ENCODE measurements at regions not wholly inside any gene's neighbourhood (a gene's known extent, or its start where the extent isn't known, plus 50 kb on each side); places are given as distances from the start of the nearest gene placed in this dataset.

DNA sequence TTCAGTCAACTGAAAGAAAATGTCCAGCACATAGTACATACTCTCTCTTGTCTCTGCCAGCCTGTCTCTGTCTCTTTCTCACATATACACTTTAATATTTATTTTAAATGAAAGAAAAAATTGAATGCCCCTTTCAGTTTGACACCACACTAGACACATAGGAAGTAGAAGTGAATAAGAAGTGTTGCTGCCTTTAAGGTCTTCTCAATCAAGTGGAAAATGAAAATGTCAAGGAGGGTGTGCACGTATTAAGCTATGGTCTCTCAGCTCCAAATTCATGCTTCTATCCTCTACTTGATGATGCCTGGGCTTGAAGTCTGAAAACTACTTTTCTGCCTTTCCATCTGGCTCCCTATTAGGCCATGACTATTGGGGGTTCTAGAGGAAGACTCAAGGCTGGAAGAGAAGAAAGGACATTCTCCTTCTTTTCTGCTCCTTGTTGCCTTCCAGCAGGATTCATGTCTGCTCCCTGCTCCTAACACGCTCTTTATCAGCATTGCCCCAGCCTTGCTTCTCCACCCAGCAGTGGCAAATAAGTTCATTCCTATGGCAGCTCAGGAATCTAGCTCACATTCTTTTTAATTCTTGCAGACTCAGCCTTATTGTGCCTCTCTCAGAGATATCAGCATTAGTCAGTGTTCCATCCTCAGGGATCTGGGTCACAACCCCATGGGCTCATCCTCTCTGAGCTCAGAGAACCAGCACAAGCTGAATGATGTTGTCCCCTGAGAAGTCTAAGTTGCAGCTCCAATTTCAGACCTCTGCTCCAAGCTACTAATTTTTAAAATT is 609.1 kb upstream of the GRM7 start:
- intact Hi-C loops (cut with micrococcal nuclease), result no loop called here
- H3K27ac ChIP-seq (ENCODE audit: insufficient read depth, low read depth, low read length), result no peak overlapping the region
- H3K79me2 ChIP-seq (ENCODE audit: control insufficient read depth, insufficient read depth, low read length), result no peaks in the 10 kb centered on the region
- H3K9ac ChIP-seq (replicated peaks; ENCODE audit: extremely low read depth, insufficient read depth, low read length), result no peak overlapping the region
- H3K9me3 ChIP-seq (replicated peaks; ENCODE audit: control insufficient read depth, insufficient read depth, low read length), result peaks cover 1% of the 10 kb centered on the region
- BruUV-seq (replicated peaks), result no TSS peak
- dilution Hi-C loops (cut with MboI; ENCODE audit: extremely low pct_ligation_motif_present, low sequenced_read_pairs), result no loop called here
- no peak overlapping the region for H3K4me3 ChIP-seq (replicated peaks in 1 of 3; ENCODE audit: insufficient read depth in 1 of 3, low read depth in 1 of 3, low read length in 3 of 3)
- DNase-seq (ENCODE audit: low read depth, low spot score) (no peak), FAIRE-seq (no peak)
- H3K4me1 ChIP-seq (ENCODE audit: control insufficient read depth, extremely low read depth, insufficient read depth, low read length), result no peaks in the 10 kb centered on the region
- no peaks in the 10 kb centered on the region for H3K27me3 ChIP-seq (ENCODE audit: control insufficient read depth in 2 of 2, insufficient read depth in 2 of 2, low read length in 2 of 2)
- ChIA-PET CTCF (no interaction called here), POLR2A (no interaction called here)
- H3K36me3 ChIP-seq (ENCODE audit: control insufficient read depth in 2 of 2, extremely low read depth in 1 of 2, insufficient read depth in 2 of 2, low read length in 2 of 2), result no peaks in the 10 kb centered on the region
- H2AFZ ChIP-seq (ENCODE audit: low read depth, low read length), result no peak overlapping the region
- H4K20me1 ChIP-seq (replicated peaks; ENCODE audit: control insufficient read depth, extremely low read depth, insufficient read depth, low read length), result no peaks in the 10 kb centered on the region
- no peak overlapping the region for H3K4me2 ChIP-seq (ENCODE audit: insufficient read depth, low read length)
- no peaks in the 10 kb centered on the region for H3K9me1 ChIP-seq (replicated peaks; ENCODE audit: control insufficient read depth, extremely low read depth, insufficient read depth, low read length)
- TF ChIP-seq FOS (IDR thresholded peaks at IDR 0.05; ENCODE audit: borderline replicate concordance, insufficient read depth, low read length) (no peak), EZH2 (IDR thresholded peaks at IDR 0.05; ENCODE audit: borderline replicate concordance, low read depth, low read length, severe bottlenecking) (no peak), GATA2 (IDR thresholded peaks at IDR 0.05; ENCODE audit: insufficient read depth, insufficient read length, low read depth, low read length) (no peak), POLR2A (IDR thresholded peaks at IDR 0.05; ENCODE audit: low read depth, low read length) (no peak), POLR2AphosphoS5 (IDR thresholded peaks at IDR 0.05; ENCODE audit: insufficient read depth, low read depth, low read length) (no peak), MYC (IDR thresholded peaks at IDR 0.05; ENCODE audit: low read depth, low read length) (no peak)

- CTCF ChIA-PET, result no interaction called here
Observed at GRCh38 chr3:6254490-6254889, 606.4 kb upstream of the GRM7 start.

More at GRCh38 chr3:6254490-6254889, 606.4 kb upstream of the GRM7 start:
- no peaks in the 10 kb centered on the region for H3K9me1 ChIP-seq (replicated peaks; ENCODE audit: control insufficient read depth, extremely low read depth, insufficient read depth, low read length)
- no TSS peak for BruUV-seq (replicated peaks)
- no peak overlapping the region for H2AFZ ChIP-seq (ENCODE audit: low read depth, low read length)
- FAIRE-seq (no peak), DNase-seq (ENCODE audit: low read depth, low spot score) (no peak)
- H3K79me2 ChIP-seq (ENCODE audit: control insufficient read depth, insufficient read depth, low read length), result no peaks in the 10 kb centered on the region
- H3K9me3 ChIP-seq (replicated peaks; ENCODE audit: control insufficient read depth, insufficient read depth, low read length), result peaks cover 1% of the 10 kb centered on the region
- H4K20me1 ChIP-seq (replicated peaks; ENCODE audit: control insufficient read depth, extremely low read depth, insufficient read depth, low read length), result no peaks in the 10 kb centered on the region
- dilution Hi-C loops (cut with MboI; ENCODE audit: extremely low pct_ligation_motif_present, low sequenced_read_pairs), result no loop called here
- H3K27ac ChIP-seq (ENCODE audit: insufficient read depth, low read depth, low read length), result no peak overlapping the region
- no peaks in the 10 kb centered on the region for H3K4me1 ChIP-seq (ENCODE audit: control insufficient read depth, extremely low read depth, insufficient read depth, low read length)
- no peaks in the 10 kb centered on the region for H3K27me3 ChIP-seq (ENCODE audit: control insufficient read depth in 2 of 2, insufficient read depth in 2 of 2, low read length in 2 of 2)
- TF ChIP-seq GATA2 (IDR thresholded peaks at IDR 0.05; ENCODE audit: insufficient read depth, insufficient read length, low read depth, low read length), result no peak
- no peak for TF ChIP-seq JUN (IDR thresholded peaks at IDR 0.05; ENCODE audit: borderline replicate concordance, insufficient read depth, insufficient read length, low read depth)
- TF ChIP-seq CTCF (IDR thresholded peaks at IDR 0.05; ENCODE audit: extremely low read depth in 1 of 2, insufficient read depth in 1 of 2, low read depth in 1 of 2, low read length in 2 of 2), result no peak
- TF ChIP-seq FOS (IDR thresholded peaks at IDR 0.05; ENCODE audit: borderline replicate concordance, insufficient read depth, low read length), result no peak
- TF ChIP-seq POLR2A (IDR thresholded peaks at IDR 0.05; ENCODE audit: low read depth, low read length), result no peak
- TF ChIP-seq EZH2 (IDR thresholded peaks at IDR 0.05; ENCODE audit: borderline replicate concordance, low read depth, low read length, severe bottlenecking), result no peak
- no peak for TF ChIP-seq POLR2AphosphoS5 (IDR thresholded peaks at IDR 0.05; ENCODE audit: insufficient read depth, low read depth, low read length)
- no peak for TF ChIP-seq MYC (IDR thresholded peaks at IDR 0.05; ENCODE audit: low read depth, low read length)
- TF ChIP-seq, protein P1, sequence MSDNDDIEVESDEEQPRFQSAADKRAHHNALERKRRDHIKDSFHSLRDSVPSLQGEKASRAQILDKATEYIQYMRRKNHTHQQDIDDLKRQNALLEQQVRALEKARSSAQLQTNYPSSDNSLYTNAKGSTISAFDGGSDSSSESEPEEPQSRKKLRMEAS (IDR thresholded peaks at IDR 0.05; ENCODE audit: insufficient read depth, insufficient read length), result no peak
- H3K36me3 ChIP-seq (ENCODE audit: control insufficient read depth in 2 of 2, extremely low read depth in 1 of 2, insufficient read depth in 2 of 2, low read length in 2 of 2), result no peaks in the 10 kb centered on the region
- intact Hi-C loops (cut with micrococcal nuclease), result loop anchor here (1.0 kb wide), 1 partner anchor 27 kb away; no protein-coding TSS in a partner anchor
- no peak overlapping the region for H3K4me2 ChIP-seq (ENCODE audit: insufficient read depth, low read length)
- H3K9ac ChIP-seq (replicated peaks; ENCODE audit: extremely low read depth, insufficient read depth, low read length), result no peak overlapping the region
- no peak overlapping the region for H3K4me3 ChIP-seq (replicated peaks in 1 of 3; ENCODE audit: insufficient read depth in 1 of 3, low read depth in 1 of 3, low read length in 3 of 3)
- POLR2A ChIA-PET, result no interaction called here

Measured in endothelial cell of umbilical vein (primary cell).